Testis (tissue), 2 donors: ENCODE measurements at regions not wholly inside any gene's neighbourhood (a gene's known extent, or its start where the extent isn't known, plus 50 kb on each side); places are given as distances from the start of the nearest gene placed in this dataset.

Source experiments
- DNase-seq: peaks from one replicate; pipeline ENCODE4 v3.0.0-alpha.2; 2019
- H3K27ac ChIP-seq, 2 donors: fragments of 200-600 bp; sonication (generic); one replicate each; pipeline ENCODE4 v1.5.1; 2019
- H3K27me3 ChIP-seq: fragments of 200-600 bp; sonication (generic); one replicate; pipeline ENCODE4 v1.5.1; 2019
- H3K36me3 ChIP-seq: fragments of 200-600 bp; sonication (generic); one replicate; pipeline ENCODE4 v1.5.1; 2017; ENCODE audit warnings: low read depth; ENCODE audit errors: missing control alignments
- H3K4me1 ChIP-seq: fragments of 200-600 bp; sonication (generic); one replicate; pipeline ENCODE4 v1.5.1; 2019
- H3K4me3 ChIP-seq, 2 donors: fragments of 200-600 bp; sonication (generic); one replicate each; pipeline ENCODE4 v1.5.1; 2017 to 2019
- H3K9me3 ChIP-seq: fragments of 200-600 bp; sonication (generic); one replicate; pipeline ENCODE4 v1.5.1; 2017
- POLR2A ChIP-seq: fragments of 450-650 bp; IDR thresholded peaks from one replicate; pipeline ENCODE4 v1.6.1; 2017; ENCODE audit warnings: antibody characterized with exemption, mild to moderate bottlenecking, moderate library complexity
- WGBS, 2 donors: methylation state at CpG; one replicate each; pipeline ENCODE4 v1.1.5; 2018; 5-methylcytosine and 5-hydroxymethylcytosine counted together
- intact Hi-C: fragments of 100-400 bp; cut with DNase I; formaldehyde crosslinking; loops from one replicate; pipeline ENCODE4 v1.15.1; 2023; ENCODE audit warnings: low total_unique reads
- TF ChIP-seq, protein P1 (sequence below), 3 experiments: fragments of 450-650 bp in 2 of 3; fragments of 200-600 bp in 1 of 3; sonication (generic) in 1 of 3; IDR thresholded peaks; one replicate each; pipeline ENCODE4 v1.5.1; 2016 to 2019; ENCODE audit warnings: antibody characterized with exemption in 3 of 3, mild to moderate bottlenecking in 2 of 3, moderate library complexity in 1 of 3

DNA sequence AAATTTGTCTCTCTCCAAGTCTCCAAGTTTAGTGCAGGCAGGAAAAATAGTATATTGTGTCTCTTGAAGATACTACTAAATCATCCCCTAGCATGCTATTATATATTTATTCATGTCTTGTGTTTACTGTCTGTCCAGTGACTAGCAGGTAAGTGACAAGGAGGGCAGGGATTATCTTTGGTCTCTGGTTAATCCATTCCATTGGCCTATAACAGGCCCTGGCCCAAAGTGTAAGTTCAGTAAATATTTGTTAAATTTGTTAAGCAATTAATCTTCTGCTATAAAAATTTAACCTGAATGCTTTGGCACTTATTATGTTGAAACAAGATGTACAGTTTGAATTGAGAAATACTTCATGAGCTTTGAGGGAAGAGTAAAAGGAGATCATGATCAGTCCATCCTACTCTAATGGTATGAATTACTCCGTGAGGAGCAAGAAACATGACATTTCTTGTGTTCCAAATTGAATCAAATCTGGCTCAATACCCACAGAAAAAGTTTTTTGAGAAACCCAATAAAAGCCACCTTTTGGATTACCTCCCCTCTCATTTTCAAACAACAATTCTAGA is 219.7 kb downstream of the DTWD2 start:
- 85% methylated on average over 1 of the region's 1 CpG for WGBS, 2 donors
- intact Hi-C loops = no loop called here

DNA sequence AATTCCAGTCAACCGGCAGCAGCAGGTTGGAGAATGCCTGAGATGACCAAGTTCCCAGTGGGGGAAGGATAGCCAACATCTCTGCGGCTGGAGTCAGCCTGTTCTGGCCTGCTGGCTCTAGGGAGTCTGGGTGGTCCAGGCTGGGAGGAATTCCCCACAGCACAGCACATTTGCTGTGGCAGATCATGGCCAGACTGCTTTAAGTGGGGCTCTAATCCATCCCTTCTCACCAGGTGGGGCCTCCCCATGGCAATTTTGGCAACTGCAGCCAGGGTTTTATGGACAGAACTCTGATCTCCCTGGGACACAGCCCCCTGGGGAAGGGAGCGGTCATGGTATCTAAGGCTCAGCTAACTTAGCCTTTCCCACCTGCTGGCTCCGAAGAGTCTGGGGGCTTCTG is 226.1 kb downstream of the DTWD2 start:
- Histone ChIP-seq H3K27me3 (no peaks in the 10 kb centered on the region), H3K9me3 (no peaks in the 10 kb centered on the region), H3K36me3 (no peaks in the 10 kb centered on the region), H3K27ac (no peak overlapping the region), H3K4me3 (no peak overlapping the region), H3K4me1 (no peaks in the 10 kb centered on the region)
- no peak for DNase-seq
- WGBS, 2 donors = 80 to 87% methylated on average over 2 to 4 of the region's 4 CpGs
- TF ChIP-seq, protein P1, sequence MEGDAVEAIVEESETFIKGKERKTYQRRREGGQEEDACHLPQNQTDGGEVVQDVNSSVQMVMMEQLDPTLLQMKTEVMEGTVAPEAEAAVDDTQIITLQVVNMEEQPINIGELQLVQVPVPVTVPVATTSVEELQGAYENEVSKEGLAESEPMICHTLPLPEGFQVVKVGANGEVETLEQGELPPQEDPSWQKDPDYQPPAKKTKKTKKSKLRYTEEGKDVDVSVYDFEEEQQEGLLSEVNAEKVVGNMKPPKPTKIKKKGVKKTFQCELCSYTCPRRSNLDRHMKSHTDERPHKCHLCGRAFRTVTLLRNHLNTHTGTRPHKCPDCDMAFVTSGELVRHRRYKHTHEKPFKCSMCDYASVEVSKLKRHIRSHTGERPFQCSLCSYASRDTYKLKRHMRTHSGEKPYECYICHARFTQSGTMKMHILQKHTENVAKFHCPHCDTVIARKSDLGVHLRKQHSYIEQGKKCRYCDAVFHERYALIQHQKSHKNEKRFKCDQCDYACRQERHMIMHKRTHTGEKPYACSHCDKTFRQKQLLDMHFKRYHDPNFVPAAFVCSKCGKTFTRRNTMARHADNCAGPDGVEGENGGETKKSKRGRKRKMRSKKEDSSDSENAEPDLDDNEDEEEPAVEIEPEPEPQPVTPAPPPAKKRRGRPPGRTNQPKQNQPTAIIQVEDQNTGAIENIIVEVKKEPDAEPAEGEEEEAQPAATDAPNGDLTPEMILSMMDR (IDR thresholded peaks at IDR 0.05) = no peak
- TF ChIP-seq POLR2A = no peak
- intact Hi-C loops = no loop called here

More for the DNA sequence above, 219.7 kb downstream of the DTWD2 start:
- Histone ChIP-seq H3K9me3 (no peaks in the 10 kb centered on the region), H3K36me3 (no peaks in the 10 kb centered on the region), H3K4me3 (no peak overlapping the region), H3K27me3 (no peaks in the 10 kb centered on the region), H3K27ac (no peak overlapping the region), H3K4me1 (no peaks in the 10 kb centered on the region)
- DNase-seq = no peak
- TF ChIP-seq, protein P1 (IDR thresholded peaks at IDR 0.05) = no peak
- TF ChIP-seq POLR2A = no peak

DNA sequence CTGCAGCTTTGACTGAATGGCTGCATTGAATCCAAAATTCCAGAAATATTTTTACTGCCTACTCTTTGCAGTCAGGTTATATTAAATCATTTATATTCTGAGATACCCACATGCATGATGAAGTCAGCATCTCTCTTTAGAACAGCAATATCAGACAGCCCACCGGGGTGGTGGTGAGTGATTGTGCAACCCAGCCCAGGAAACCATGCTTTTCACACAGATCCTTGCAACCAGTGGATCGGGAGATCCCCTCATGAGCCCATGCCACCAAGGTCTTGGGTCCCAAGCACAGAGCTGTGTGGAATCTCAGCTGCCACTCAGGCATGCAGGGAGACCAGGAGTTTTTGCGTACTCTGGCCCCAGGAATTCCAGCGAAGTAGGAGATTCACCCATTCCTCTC is 226.5 kb downstream of the DTWD2 start:
- Histone ChIP-seq H3K9me3 (no peaks in the 10 kb centered on the region), H3K27ac (no peak overlapping the region), H3K27me3 (no peaks in the 10 kb centered on the region), H3K4me3 (no peak overlapping the region), H3K36me3 (no peaks in the 10 kb centered on the region), H3K4me1 (no peaks in the 10 kb centered on the region)
- DNase-seq = no peak
- TF ChIP-seq, protein P1 (IDR thresholded peaks at IDR 0.05) = no peak
- TF ChIP-seq POLR2A = no peak
- intact Hi-C loops = no loop called here
- WGBS, 2 donors = 87 to 93% methylated on average over 4 of the region's 4 CpGs

DNA sequence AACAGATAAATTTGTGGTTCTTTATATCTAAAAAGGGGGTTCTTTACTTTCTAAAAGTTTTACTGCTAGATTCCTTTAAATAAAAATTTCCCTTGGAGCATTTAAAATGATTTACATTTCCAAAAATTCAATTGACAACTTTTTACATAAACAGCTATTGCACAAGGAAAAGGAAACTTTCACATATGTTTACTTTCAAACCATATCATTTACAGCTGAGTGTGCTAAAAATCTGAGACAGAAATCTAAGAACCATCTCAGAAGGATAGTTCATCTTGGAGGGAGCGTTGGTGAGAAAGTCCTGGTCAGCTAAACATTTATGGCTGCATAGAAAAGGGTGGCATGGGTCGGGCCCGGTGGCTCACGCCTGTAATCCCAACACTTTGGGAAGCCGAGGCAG is 235.4 kb downstream of the DTWD2 start:
- Histone ChIP-seq H3K9me3 (no peaks in the 10 kb centered on the region), H3K27me3 (no peaks in the 10 kb centered on the region), H3K4me1 (no peaks in the 10 kb centered on the region), H3K36me3 (no peaks in the 10 kb centered on the region), H3K4me3 (no peak overlapping the region), H3K27ac (no peak overlapping the region)
- intact Hi-C loops = no loop called here
- no peak for DNase-seq
- no peak for TF ChIP-seq POLR2A
- TF ChIP-seq, protein P1 (IDR thresholded peaks at IDR 0.05) = no peak
- WGBS, 2 donors = 90 to 91% methylated on average over 5 of the region's 5 CpGs

DNA sequence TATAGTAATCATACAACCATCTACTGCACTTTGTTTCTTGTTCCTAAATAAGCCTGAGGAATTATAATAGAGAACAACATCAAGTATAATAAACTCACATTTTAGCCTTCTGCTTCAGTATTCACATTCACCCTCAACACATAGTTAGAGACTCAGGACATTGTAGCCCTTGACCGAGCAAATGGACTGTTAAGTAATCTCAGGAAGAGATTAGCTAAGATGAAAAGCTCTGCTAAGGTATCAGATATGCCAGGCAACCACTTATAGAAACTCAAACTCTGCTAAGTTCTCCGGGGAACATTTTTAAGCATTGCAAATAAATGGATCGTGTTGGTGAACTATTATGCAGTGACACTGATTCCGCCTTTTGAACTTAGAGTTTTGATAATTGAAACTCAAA is 252.0 kb downstream of the DTWD2 start:
- WGBS, 2 donors = 81 to 90% methylated on average over 4 of the region's 4 CpGs
- DNase-seq = no peak
- H3K27ac ChIP-seq = no peak overlapping the region
- no peaks in the 10 kb centered on the region for H3K36me3 ChIP-seq
- TF ChIP-seq, protein P1 (IDR thresholded peaks at IDR 0.05) = no peak
- TF ChIP-seq POLR2A = no peak
- H3K9me3 ChIP-seq = no peaks in the 10 kb centered on the region
- H3K27me3 ChIP-seq = no peaks in the 10 kb centered on the region
- intact Hi-C loops = no loop called here
- H3K4me3 ChIP-seq = no peak overlapping the region
- no peaks in the 10 kb centered on the region for H3K4me1 ChIP-seq
